Ishikawa (cell line): ENCODE measurements at regions not wholly inside any gene's neighbourhood (a gene's known extent, or its start where the extent isn't known, plus 50 kb on each side); places are given as distances from the start of the nearest gene placed in this dataset.

Experiments
- EP300 ChIP-seq: IDR thresholded peaks from 2 replicates; pipeline ENCODE4 v1.6.1; 2012; ENCODE audit warnings: borderline replicate concordance
- YY1 ChIP-seq: IDR thresholded peaks from 2 replicates; pipeline ENCODE4 v1.6.1; 2012; ENCODE audit warnings: low read depth

- no peak for TF ChIP-seq YY1
- no peak for TF ChIP-seq EP300
Measured at GRCh38 chr7:54637712-54638396, 95.7 kb downstream of the VSTM2A start.
